ENCODE measurements at regions not wholly inside any gene's neighbourhood (a gene's known extent, or its start where the extent isn't known, plus 50 kb on each side); places are given as distances from the start of the nearest gene placed in this dataset.
"Not testable (repeated sequence)": the region's sequence is repeated elsewhere in the genome, so short reads cannot be mapped to it uniquely, and the experiment has no call there.

DNA sequence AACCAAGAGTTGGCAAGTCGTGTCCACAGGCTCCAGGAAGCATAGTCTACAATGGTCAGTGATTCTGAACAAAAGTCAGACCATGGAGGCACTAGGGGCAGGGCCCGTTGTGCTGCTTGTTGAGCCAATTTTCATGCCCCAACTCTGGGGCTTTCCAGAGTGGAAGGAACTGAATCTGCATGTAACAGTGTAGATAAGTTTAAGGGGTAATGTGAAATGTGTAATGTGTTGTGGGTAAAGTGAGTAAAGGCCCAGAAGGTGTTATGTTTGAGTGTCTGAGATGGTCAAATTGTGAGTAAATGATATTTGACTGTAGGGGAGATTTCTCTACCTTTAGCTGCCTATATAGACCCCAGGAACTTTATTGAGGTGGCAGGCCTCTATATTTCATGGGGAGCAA is 1336.5 kb upstream of the SLC39A10 start:
- DNase-seq, result no peak

GRCh38 chr2:194319222-194319992 is 1337.6 kb upstream of the SLC39A10 start:
- no peak for DNase-seq

DNA sequence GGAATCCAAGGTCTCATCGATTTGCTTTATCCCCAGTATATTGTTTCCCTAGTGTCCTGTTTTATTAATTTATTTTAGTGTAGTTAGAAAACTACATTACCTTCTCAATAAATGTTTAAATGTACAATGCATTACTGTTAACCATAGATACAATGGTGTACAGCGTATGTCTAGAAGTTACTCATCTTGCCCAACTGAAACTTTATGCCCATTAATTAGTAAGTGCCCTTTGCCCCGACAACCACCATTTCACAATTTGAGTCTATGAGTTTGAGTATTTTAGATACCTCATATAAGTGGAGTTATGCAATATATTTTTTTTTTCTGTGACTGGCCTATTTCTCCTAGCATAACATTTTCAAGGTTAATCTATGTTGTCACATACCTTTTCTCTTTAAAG is 1343.0 kb upstream of the SLC39A10 start:
- no peak for DNase-seq

GRCh38 chr2:194304191-194304590 is 1352.8 kb upstream of the SLC39A10 start:
- DNase-seq, result no peak

DNA sequence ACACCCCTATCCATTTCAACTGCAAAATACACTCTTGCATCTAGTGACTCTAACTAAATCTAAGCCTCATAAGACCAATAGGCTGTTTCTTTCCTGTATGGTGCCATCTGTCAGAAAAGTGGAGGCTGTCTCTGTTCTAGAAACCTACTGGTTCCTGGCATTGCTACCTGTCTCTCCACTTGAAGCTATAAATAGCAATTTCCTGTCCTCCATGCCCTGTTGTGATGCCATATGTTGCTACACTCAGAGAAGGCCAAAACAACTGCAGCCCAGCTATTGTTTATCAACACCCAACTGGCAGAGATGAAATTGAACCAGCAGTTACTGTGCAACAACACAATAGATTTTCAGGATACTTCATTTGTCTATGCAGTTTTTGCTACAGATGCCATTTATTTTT is 1355.1 kb upstream of the SLC39A10 start:
- no peak for DNase-seq

DNA sequence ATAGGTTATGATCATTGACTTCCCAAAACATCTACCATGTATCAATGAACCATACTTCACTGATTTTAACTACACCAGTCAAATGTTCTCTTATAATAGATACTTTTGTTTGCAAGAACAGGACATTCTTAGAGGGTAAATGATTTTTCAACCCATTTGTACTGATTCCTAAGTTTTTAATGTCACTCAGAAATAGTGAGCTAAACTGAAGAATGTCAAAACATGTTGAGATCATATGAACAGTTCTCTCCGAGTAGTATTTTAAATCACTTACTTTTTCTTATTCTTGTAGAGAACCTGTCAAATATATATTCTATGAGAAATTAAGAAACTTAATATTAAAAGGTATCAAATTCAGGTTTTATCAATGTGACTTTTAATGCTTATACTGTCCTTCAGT is 1362.9 kb upstream of the SLC39A10 start:
- no peak for DNase-seq

- DNase-seq, result no peak
These were observed 1365.9 kb upstream of the SLC39A10 start for GRCh38 chr2:194291104-194291503.

- no peak for DNase-seq
These were observed 1367.2 kb upstream of the SLC39A10 start for GRCh38 chr2:194289712-194290346.

DNA sequence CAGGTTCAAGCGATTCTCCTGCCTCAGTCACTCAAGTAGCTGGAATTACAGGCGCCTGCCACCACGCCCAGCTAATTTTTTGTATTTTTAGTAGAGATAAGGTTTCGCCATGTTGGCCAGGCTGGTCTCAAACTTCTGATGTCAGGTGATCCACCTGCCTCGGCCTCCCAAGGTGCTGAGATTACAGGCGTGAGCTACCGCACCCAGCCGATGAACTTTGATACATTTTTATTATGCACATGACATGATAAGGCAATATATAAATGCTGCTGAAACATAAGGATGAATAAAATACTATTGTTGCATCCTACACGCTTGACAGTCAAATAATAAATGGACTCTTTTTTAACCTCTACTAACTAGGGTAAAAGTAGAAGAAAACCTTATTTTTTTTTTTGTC is 1380.4 kb upstream of the SLC39A10 start:
- DNase-seq, result not testable (repeated sequence)

DNA sequence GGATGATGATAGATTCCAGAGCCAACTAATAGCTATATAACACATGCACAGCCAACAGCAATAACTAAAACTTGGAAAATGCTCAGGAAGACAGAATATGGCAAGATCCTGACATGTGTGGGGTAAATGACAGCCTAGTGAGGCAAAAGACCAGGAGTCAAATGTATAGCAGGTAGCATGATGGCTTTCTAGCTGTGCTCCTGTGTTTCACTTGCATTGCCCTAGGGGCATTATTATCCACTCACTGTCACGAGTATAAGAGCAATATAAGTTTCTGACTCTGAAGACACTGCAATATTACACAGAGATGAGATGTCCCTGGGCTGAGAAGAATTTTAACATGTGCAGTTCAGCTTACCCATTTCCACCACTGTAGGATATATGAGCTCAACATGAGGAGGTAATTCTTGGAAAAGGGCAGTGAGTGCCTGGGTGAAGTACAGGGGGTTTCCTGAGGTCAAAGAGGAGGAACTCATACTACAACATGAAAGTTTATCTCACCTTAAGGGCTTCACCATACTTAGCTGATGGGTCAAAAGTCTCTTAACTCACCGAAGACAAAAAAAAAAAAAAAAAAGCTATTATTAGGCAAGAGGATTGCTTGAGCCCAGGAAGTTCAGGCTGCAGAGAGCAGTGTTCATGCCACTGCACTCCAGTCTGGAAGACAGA is 1385.6 kb upstream of the SLC39A10 start:
- no peak for DNase-seq

- DNase-seq, result no peak
These were observed 1386.4 kb upstream of the SLC39A10 start for GRCh38 chr2:194270648-194271047.

DNA sequence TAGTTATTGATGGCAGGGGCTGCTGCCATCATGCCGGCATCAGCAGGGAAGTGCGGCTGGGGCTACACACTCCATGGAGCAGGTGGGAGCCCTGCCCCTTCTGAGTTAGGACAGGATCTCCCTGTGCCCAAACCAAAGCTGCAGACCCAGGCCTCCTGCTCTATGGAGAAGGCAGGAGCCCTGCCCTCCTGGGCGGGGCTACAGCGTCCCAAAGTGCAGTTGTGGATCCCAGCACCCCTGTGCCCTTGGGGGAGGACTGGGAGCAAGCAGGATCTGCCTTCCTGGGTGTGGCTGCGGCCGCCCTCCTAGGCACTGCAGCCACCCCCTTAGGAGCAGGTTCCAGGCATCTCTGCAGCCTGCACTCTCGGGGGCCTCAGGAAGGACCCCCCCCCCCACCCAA is 1392.4 kb upstream of the SLC39A10 start:
- DNase-seq, result no peak

DNA sequence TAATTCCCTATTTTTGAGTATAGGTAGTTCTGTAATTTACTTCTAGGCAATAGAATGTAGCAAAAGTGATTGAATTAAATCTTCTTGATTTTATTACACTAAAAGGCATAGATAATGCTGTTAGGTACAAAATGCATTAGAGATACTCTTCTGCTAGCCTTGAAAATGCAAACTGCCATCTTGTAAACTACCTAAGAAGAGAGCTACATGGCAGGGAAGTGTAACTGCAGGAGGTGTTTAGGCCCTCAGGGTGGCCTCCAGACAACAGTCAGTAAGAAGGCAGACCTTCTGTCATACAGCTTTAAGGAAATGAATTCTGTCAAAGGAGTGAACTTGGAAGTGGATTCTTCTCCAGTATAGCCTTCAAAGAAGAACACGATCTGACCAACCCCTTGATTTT is 1396.8 kb upstream of the SLC39A10 start:
- no peak for DNase-seq

DNA sequence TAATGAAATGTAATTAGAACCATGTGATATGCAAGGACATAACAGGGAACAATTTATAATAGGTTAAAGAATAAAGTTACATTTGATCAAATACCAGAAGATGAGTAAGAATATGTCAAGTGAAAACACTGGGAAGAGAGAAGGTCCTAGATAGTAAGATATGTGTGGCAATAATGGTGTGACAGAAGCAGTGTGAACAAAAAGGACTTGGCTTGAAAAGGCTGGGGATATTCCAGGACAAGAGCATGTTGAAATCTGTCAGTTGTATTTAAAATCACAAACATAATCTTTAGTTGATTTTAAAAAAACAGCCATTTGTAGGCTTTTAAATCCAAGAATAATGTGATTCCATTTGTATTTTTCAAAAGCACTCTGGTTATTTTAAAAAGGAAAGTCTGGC is 1399.9 kb upstream of the SLC39A10 start:
- no peak for DNase-seq

DNA sequence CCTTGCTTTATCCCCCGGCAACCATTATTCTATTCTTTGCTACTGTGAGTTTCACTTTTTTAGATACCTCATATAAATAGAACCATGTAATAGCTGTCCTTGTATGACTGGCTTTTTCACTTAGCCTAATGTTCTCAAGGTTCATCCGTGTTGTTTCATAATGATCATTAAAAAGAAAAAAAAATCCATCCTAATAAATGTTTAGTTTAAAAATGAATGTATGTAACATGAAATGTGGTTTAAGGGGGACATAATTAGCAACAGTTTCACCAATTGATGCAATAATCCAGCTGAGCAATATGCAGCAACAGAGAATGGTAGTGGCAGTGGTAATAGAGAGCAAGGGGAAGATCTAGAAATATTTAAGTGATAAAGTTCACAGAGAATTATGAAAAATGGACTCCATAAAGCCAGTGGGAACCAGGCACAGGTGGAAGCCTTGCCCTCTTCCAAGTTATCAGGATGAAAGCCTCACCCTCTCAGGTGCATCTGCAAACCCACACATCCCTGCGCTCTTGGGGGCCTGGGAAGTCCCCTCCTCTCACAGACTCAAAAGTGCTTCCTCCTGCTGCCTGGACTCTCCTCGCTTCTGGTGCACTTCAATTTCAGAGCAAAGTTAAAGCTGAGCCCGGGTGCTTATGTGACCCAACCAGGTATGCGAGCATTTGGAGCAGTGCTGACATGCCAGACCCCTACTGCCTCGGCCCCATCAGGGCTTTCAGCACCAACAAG is 1403.3 kb upstream of the SLC39A10 start:
- DNase-seq, result no peak

GRCh38 chr2:194252127-194252526 is 1404.9 kb upstream of the SLC39A10 start:
- no peak for DNase-seq

- DNase-seq, result no peak
These were observed 1424.4 kb upstream of the SLC39A10 start for GRCh38 chr2:194232600-194232999.

GRCh38 chr2:194223218-194223617 is 1433.8 kb upstream of the SLC39A10 start:
- DNase-seq, result no peak

DNA sequence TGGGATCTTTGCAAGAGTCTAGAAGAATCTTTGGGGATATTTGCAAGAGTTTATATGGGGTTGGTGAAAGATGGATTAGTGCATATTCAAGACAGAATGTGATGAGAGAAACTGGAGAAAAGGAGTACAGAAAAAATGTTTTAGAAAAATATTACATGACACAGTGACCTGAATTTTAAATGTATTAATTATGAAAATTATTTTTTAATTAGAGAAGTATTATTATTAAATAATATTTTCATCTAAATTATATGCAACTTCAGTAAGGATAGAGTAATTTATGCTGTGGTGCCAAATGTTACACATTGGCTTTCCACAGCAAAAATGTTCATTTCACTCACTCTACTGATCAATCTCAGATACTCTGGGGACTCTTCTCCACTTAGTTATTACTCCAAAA is 1442.8 kb upstream of the SLC39A10 start:
- no peak for DNase-seq

DNA sequence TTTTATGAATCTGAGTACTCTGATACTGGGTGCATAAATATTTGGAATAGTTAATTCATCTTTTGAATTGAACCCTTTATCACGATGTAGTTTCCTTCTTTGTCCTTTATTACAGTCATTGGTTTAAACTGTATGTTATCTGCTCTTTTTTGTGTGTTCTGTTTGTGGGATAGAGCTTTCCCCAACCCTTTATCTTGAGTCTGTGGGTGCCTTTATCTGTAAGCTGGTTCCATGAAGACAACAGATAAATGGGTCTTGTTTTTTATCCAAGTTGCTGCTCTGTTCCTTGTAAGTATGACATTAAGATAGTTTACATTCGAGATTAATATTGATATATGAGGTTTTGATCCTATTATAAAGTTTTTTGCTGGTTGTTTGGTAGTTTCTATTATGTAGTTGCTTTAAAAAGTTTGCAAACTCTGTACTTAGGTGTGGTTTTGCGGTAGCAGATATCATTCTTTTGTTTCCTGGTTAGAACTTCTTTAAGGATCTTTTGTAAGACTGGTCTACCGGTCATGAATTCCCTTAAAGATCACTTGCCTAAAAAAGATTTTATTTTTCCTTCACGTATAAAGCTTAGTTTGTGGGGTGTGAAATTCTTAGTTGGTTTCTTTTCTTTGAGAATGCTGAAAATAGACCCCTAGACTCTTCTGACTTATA is 1451.3 kb upstream of the SLC39A10 start:
- no peak for DNase-seq

- DNase-seq, result no peak
These were observed 1453.1 kb upstream of the SLC39A10 start for GRCh38 chr2:194203898-194204297.

DNA sequence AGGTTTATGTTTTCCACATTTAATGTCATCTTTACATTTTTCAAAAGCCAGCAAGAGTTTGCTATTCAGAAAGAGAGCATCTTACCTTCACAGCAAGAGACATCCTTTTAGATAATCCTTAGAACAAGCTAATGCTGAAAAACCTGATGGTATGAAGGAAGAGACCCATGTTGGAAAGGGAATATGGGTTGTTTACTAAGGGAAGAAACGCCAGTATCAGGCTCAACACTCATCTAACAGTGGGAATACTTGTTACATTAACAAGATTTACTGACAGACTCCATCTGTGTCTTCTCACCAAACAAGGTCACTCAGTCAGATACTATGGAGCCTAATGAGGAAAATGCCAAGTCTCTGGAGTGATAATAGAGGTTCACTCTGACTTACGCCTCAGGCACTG is 1474.1 kb upstream of the SLC39A10 start:
- DNase-seq, result no peak

GRCh38 chr2:194176134-194176533 is 1480.9 kb upstream of the SLC39A10 start:
- DNase-seq, result no peak
